ENCODE measurements at regions not wholly inside any gene's neighbourhood (a gene's known extent, or its start where the extent isn't known, plus 50 kb on each side); places are given as distances from the start of the nearest gene placed in this dataset.

- Histone ChIP-seq H3K27ac (ENCODE audit: low read length) (no peak overlapping the region), H3K36me3 (ENCODE audit: control insufficient read depth in 1 of 2, insufficient read depth in 2 of 2, low read length in 2 of 2) (no peaks in the 10 kb centered on the region), H3K9me3 (ENCODE audit: control insufficient read depth in 1 of 2, low read length in 2 of 2) (peaks cover 8 to 34% of the 10 kb centered on the region in 2 donors), H3K4me1 (ENCODE audit: control insufficient read depth in 1 of 2, insufficient read depth in 2 of 2, low read length in 2 of 2) (no peaks in the 10 kb centered on the region), H3K27me3 (ENCODE audit: low read depth, low read length) (peaks cover 3% of the 10 kb centered on the region), H3K4me3 (ENCODE audit: low read depth in 1 of 2, low read length in 2 of 2) (no peak overlapping the region)
Observed at GRCh38 chr1:30485072-30485471, 238.3 kb downstream of the MATN1 start.

GRCh38 chr1:30484668-30485067 lies 238.7 kb downstream of the MATN1 start:
- H3K4me1 ChIP-seq (ENCODE audit: control insufficient read depth in 1 of 2, insufficient read depth in 2 of 2, low read length in 2 of 2): no peaks in the 10 kb centered on the region
- peaks cover 3% of the 10 kb centered on the region for H3K27me3 ChIP-seq (ENCODE audit: low read depth, low read length)
- no peak overlapping the region for H3K27ac ChIP-seq (ENCODE audit: low read length)
- no peak overlapping the region for H3K4me3 ChIP-seq (ENCODE audit: low read depth in 1 of 2, low read length in 2 of 2)
- H3K9me3 ChIP-seq (ENCODE audit: control insufficient read depth in 1 of 2, low read length in 2 of 2): peaks cover 8 to 35% of the 10 kb centered on the region in 2 donors
- H3K36me3 ChIP-seq (ENCODE audit: control insufficient read depth in 1 of 2, insufficient read depth in 2 of 2, low read length in 2 of 2): no peaks in the 10 kb centered on the region

- H3K36me3 ChIP-seq (ENCODE audit: control insufficient read depth in 1 of 2, insufficient read depth in 2 of 2, low read length in 2 of 2): no peaks in the 10 kb centered on the region
- peaks cover 8 to 35% of the 10 kb centered on the region in 2 donors for H3K9me3 ChIP-seq (ENCODE audit: control insufficient read depth in 1 of 2, low read length in 2 of 2)
- peaks cover 3% of the 10 kb centered on the region for H3K27me3 ChIP-seq (ENCODE audit: low read depth, low read length)
Observed at GRCh38 chr1:30479575-30479974, 243.8 kb downstream of the MATN1 start.

DNA sequence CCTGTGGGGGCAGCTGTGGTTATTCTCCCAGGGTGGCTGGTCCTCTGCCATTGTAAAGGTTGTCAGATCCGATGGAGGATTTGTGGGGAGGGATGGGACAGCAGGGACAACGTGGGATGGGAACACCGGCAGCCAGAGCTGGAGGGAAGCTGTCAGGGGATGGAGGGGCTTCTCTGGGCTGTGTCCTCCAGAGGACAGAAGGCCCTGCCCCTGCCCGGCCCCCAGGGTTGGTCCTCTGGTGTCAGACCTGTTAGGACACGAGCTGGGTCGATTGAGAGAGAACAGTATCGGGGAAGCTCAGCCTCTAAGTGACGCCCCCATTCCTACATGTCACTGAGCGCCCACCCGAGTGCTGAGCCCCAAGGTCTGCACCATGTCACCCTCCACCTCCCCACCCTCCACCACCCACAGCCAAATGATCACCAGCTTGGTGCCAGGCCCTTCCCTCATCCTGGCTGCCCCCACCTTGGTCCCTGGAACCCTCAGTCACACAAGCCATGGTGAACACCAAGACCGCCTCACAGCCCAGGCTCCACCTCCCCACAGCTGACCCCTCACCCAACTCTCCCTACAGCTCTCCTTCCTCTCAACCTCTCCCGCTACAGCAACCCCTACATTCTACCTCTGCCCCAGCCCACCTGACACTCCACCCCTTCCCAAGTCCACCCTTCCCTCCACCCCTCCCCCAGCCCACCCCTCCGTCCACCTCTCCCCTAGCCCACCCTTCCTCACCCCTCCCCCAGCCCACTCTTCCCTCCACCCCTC lies 244.4 kb downstream of the MATN1 start:
- Histone ChIP-seq H3K27ac (ENCODE audit: low read length) (no peak overlapping the region), H3K27me3 (ENCODE audit: low read depth, low read length) (no peaks in the 10 kb centered on the region), H3K36me3 (ENCODE audit: control insufficient read depth in 1 of 2, insufficient read depth in 2 of 2, low read length in 2 of 2) (no peaks in the 10 kb centered on the region), H3K4me1 (ENCODE audit: control insufficient read depth in 1 of 2, insufficient read depth in 2 of 2, low read length in 2 of 2) (no peaks in the 10 kb centered on the region), H3K4me3 (ENCODE audit: low read depth in 1 of 2, low read length in 2 of 2) (no peak overlapping the region), H3K9me3 (ENCODE audit: control insufficient read depth in 1 of 2, low read length in 2 of 2) (peaks cover 8 to 35% of the 10 kb centered on the region in 2 donors)

More at GRCh38 chr1:30479575-30479974, 243.8 kb downstream of the MATN1 start:
- Histone ChIP-seq H3K27ac (ENCODE audit: low read length) (no peak overlapping the region), H3K4me3 (ENCODE audit: low read depth in 1 of 2, low read length in 2 of 2) (no peak overlapping the region), H3K4me1 (ENCODE audit: control insufficient read depth in 1 of 2, insufficient read depth in 2 of 2, low read length in 2 of 2) (no peaks in the 10 kb centered on the region)

- no peak overlapping the region for H3K27ac ChIP-seq (ENCODE audit: low read length)
- peaks cover 8 to 33% of the 10 kb centered on the region in 2 donors for H3K9me3 ChIP-seq (ENCODE audit: control insufficient read depth in 1 of 2, low read length in 2 of 2)
- no peaks in the 10 kb centered on the region for H3K27me3 ChIP-seq (ENCODE audit: low read depth, low read length)
- H3K36me3 ChIP-seq (ENCODE audit: control insufficient read depth in 1 of 2, insufficient read depth in 2 of 2, low read length in 2 of 2): no peaks in the 10 kb centered on the region
- H3K4me3 ChIP-seq (ENCODE audit: low read depth in 1 of 2, low read length in 2 of 2): no peak overlapping the region
- H3K4me1 ChIP-seq (ENCODE audit: control insufficient read depth in 1 of 2, insufficient read depth in 2 of 2, low read length in 2 of 2): no peaks in the 10 kb centered on the region
Observed at GRCh38 chr1:30478283-30478682, 245.1 kb downstream of the MATN1 start.

GRCh38 chr1:30477588-30477987 lies 245.8 kb downstream of the MATN1 start:
- no peaks in the 10 kb centered on the region for H3K36me3 ChIP-seq (ENCODE audit: control insufficient read depth in 1 of 2, insufficient read depth in 2 of 2, low read length in 2 of 2)
- H3K9me3 ChIP-seq (ENCODE audit: control insufficient read depth in 1 of 2, low read length in 2 of 2): peaks cover 6 to 26% of the 10 kb centered on the region in 2 donors
- no peak overlapping the region for H3K27ac ChIP-seq (ENCODE audit: low read length)
- H3K4me1 ChIP-seq (ENCODE audit: control insufficient read depth in 1 of 2, insufficient read depth in 2 of 2, low read length in 2 of 2): no peaks in the 10 kb centered on the region
- H3K4me3 ChIP-seq (ENCODE audit: low read depth in 1 of 2, low read length in 2 of 2): no peak overlapping the region
- no peaks in the 10 kb centered on the region for H3K27me3 ChIP-seq (ENCODE audit: low read depth, low read length)

GRCh38 chr1:30476911-30477459 lies 246.4 kb downstream of the MATN1 start:
- Histone ChIP-seq H3K4me3 (ENCODE audit: low read depth in 1 of 2, low read length in 2 of 2) (no peak overlapping the region), H3K4me1 (ENCODE audit: control insufficient read depth in 1 of 2, insufficient read depth in 2 of 2, low read length in 2 of 2) (no peaks in the 10 kb centered on the region), H3K27me3 (ENCODE audit: low read depth, low read length) (no peaks in the 10 kb centered on the region), H3K9me3 (ENCODE audit: control insufficient read depth in 1 of 2, low read length in 2 of 2) (peaks cover under 1 to 20% of the 10 kb centered on the region in 2 donors), H3K27ac (ENCODE audit: low read length) (no peak overlapping the region), H3K36me3 (ENCODE audit: control insufficient read depth in 1 of 2, insufficient read depth in 2 of 2, low read length in 2 of 2) (no peaks in the 10 kb centered on the region)

DNA sequence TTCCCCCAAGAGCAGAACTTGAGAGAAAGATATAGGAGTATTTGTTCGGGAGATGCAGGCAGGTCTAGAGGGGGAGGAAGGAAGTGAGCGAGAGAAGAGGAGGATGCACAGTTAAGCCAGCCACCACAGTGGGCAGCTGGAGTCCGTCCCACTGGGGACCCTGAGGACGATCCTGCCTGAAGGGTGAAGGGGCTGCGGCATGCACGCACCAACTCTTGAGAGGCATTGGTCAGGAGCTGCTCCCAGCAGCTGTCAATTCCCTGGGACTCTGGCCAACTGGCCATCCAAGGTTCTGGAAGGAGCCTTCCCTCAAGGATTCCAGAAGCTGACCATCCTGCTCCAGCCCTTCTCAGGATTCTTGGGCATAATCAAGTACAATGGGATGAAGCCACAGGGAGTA lies 246.9 kb downstream of the MATN1 start:
- no peaks in the 10 kb centered on the region for H3K27me3 ChIP-seq (ENCODE audit: low read depth, low read length)
- H3K9me3 ChIP-seq (ENCODE audit: control insufficient read depth in 1 of 2, low read length in 2 of 2): peaks cover 0 to 15% of the 10 kb centered on the region in 2 donors
- H3K36me3 ChIP-seq (ENCODE audit: control insufficient read depth in 1 of 2, insufficient read depth in 2 of 2, low read length in 2 of 2): no peaks in the 10 kb centered on the region
- H3K4me1 ChIP-seq (ENCODE audit: control insufficient read depth in 1 of 2, insufficient read depth in 2 of 2, low read length in 2 of 2): no peaks in the 10 kb centered on the region
- no peak overlapping the region for H3K4me3 ChIP-seq (ENCODE audit: low read depth in 1 of 2, low read length in 2 of 2)
- no peak overlapping the region for H3K27ac ChIP-seq (ENCODE audit: low read length)

GRCh38 chr1:30475966-30476365 lies 247.4 kb downstream of the MATN1 start:
- H3K27ac ChIP-seq (ENCODE audit: low read length): no peak overlapping the region

DNA sequence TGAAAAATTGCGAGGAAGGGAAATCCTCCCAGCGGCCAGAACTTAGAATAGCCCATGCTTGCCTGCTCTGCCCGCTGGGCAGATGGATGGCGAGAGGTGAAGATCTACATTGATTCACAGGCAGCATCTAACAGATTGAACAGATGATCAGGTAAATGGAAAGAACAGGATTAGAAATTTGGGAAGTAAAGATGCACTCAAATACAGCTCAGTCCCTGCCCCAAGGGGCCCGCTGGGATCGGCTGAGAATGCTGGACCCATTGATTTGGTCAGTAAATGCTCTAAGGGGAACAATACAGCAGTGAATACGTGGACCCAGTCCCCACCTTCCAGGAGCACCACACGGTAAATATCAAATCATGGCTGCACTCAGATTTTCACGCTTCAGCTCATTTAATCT lies 248.2 kb downstream of the MATN1 start:
- H3K27me3 ChIP-seq (ENCODE audit: low read depth, low read length): no peaks in the 10 kb centered on the region
- H3K36me3 ChIP-seq (ENCODE audit: control insufficient read depth in 1 of 2, insufficient read depth in 2 of 2, low read length in 2 of 2): no peaks in the 10 kb centered on the region
- H3K4me1 ChIP-seq (ENCODE audit: control insufficient read depth in 1 of 2, insufficient read depth in 2 of 2, low read length in 2 of 2): no peaks in the 10 kb centered on the region
- no peak overlapping the region for H3K4me3 ChIP-seq (ENCODE audit: low read depth in 1 of 2, low read length in 2 of 2)
- H3K9me3 ChIP-seq (ENCODE audit: control insufficient read depth in 1 of 2, low read length in 2 of 2): peaks cover 0 to 3% of the 10 kb centered on the region in 2 donors
- no peak overlapping the region for H3K27ac ChIP-seq (ENCODE audit: low read length)

More at GRCh38 chr1:30475966-30476365, 247.4 kb downstream of the MATN1 start:
- Histone ChIP-seq H3K9me3 (ENCODE audit: control insufficient read depth in 1 of 2, low read length in 2 of 2) (peaks cover 0 to 11% of the 10 kb centered on the region in 2 donors), H3K36me3 (ENCODE audit: control insufficient read depth in 1 of 2, insufficient read depth in 2 of 2, low read length in 2 of 2) (no peaks in the 10 kb centered on the region), H3K4me1 (ENCODE audit: control insufficient read depth in 1 of 2, insufficient read depth in 2 of 2, low read length in 2 of 2) (no peaks in the 10 kb centered on the region), H3K27me3 (ENCODE audit: low read depth, low read length) (no peaks in the 10 kb centered on the region), H3K4me3 (ENCODE audit: low read depth in 1 of 2, low read length in 2 of 2) (no peak overlapping the region)

- no peak overlapping the region for H3K27ac ChIP-seq (ENCODE audit: low read length)
- no peaks in the 10 kb centered on the region for H3K27me3 ChIP-seq (ENCODE audit: low read depth, low read length)
- no peaks in the 10 kb centered on the region for H3K9me3 ChIP-seq (ENCODE audit: control insufficient read depth in 1 of 2, low read length in 2 of 2)
- H3K4me1 ChIP-seq (ENCODE audit: control insufficient read depth in 1 of 2, insufficient read depth in 2 of 2, low read length in 2 of 2): no peaks in the 10 kb centered on the region
- no peaks in the 10 kb centered on the region for H3K36me3 ChIP-seq (ENCODE audit: control insufficient read depth in 1 of 2, insufficient read depth in 2 of 2, low read length in 2 of 2)
- H3K4me3 ChIP-seq (ENCODE audit: low read depth in 1 of 2, low read length in 2 of 2): no peak overlapping the region
Observed at GRCh38 chr1:30474818-30475200, 248.6 kb downstream of the MATN1 start.
